ENCODE measurements at regions not wholly inside any gene's neighbourhood (a gene's known extent, or its start where the extent isn't known, plus 50 kb on each side); places are given as distances from the start of the nearest gene placed in this dataset.

GRCh38 chr7:114206688-114207087, 207.9 kb upstream of the FOXP2 start:
- H3K4me3 ChIP-seq (replicated peaks in 1 of 2; ENCODE audit: low read depth in 1 of 2, low read length in 2 of 2), result no peak overlapping the region
- H3K79me2 ChIP-seq (ENCODE audit: insufficient read depth, low read length), result no peaks in the 10 kb centered on the region
- H3K4me2 ChIP-seq (ENCODE audit: low read length), result no peak overlapping the region
- H3K27ac ChIP-seq (ENCODE audit: low read depth, low read length), result no peak overlapping the region
- no peaks in the 10 kb centered on the region for H3K4me1 ChIP-seq (ENCODE audit: control insufficient read depth in 1 of 2, insufficient read depth in 2 of 2, low read length in 2 of 2)
- ChIA-PET POLR2A (no interaction called here), CTCF (no interaction called here), RAD21 (ENCODE audit: low non-redundant PET in 1 of 2, low total read pairs in 2 of 2, uncharacterized antibody in 2 of 2, unreplicated experiment in 2 of 2) (no interaction called here)
- H3K9me2 ChIP-seq (ENCODE audit: insufficient read depth), result no peaks in the 10 kb centered on the region
- no peaks in the 10 kb centered on the region for H3K9me3 ChIP-seq (ENCODE audit: control insufficient read depth in 1 of 2, insufficient read depth in 1 of 2, low read depth in 1 of 2, low read length in 2 of 2)
- H2AFZ ChIP-seq (ENCODE audit: low read depth, low read length, poor library complexity, severe bottlenecking), result no peak overlapping the region
- no peaks in the 10 kb centered on the region for H3K27me3 ChIP-seq (ENCODE audit: insufficient read depth, low read length)
- BruUV-seq (replicated peaks), result no TSS peak
- H3K9ac ChIP-seq (ENCODE audit: low read length), result no peak overlapping the region
- DNase-seq (ENCODE audit: low read depth, low spot score), result no peak
- ATAC-seq, result no peak
- intact Hi-C loops (cut with micrococcal nuclease), result no loop called here
- H3K36me3 ChIP-seq (ENCODE audit: control insufficient read depth in 1 of 2, insufficient read depth in 2 of 2, low read length in 2 of 2), result no peaks in the 10 kb centered on the region
- no peaks in the 10 kb centered on the region for H4K20me1 ChIP-seq (ENCODE audit: insufficient read depth)
- TF ChIP-seq JUND (IDR thresholded peaks at IDR 0.05) (no peak), SP1 (IDR thresholded peaks at IDR 0.05; ENCODE audit: low read depth) (no peak), POLR2A (IDR thresholded peaks at IDR 0.05; ENCODE audit: borderline replicate concordance, extremely low read depth, insufficient read depth, insufficient read length) (no peak), EZH2 (IDR thresholded peaks at IDR 0.05) (no peak), CBX3 (IDR thresholded peaks at IDR 0.05; ENCODE audit: low read depth) (no peak), POLR2AphosphoS5 (IDR thresholded peaks at IDR 0.05; ENCODE audit: low read depth, low read length) (no peak), ATF3 (IDR thresholded peaks at IDR 0.05) (no peak), SRF (IDR thresholded peaks at IDR 0.05; ENCODE audit: low read depth) (no peak)

GRCh38 chr7:114196517-114196916, 218.1 kb upstream of the FOXP2 start:
- no peaks in the 10 kb centered on the region for H3K9me3 ChIP-seq (ENCODE audit: control insufficient read depth in 1 of 2, insufficient read depth in 1 of 2, low read depth in 1 of 2, low read length in 2 of 2)
- TF ChIP-seq SP1 (IDR thresholded peaks at IDR 0.05; ENCODE audit: low read depth), result no peak
- no peak overlapping the region for H3K4me2 ChIP-seq (ENCODE audit: low read length)
- ChIA-PET CTCF (no interaction called here), RAD21 (ENCODE audit: low non-redundant PET in 1 of 2, low total read pairs in 2 of 2, uncharacterized antibody in 2 of 2, unreplicated experiment in 2 of 2) (no interaction called here), POLR2A (no interaction called here)
- no peaks in the 10 kb centered on the region for H3K4me1 ChIP-seq (ENCODE audit: control insufficient read depth in 1 of 2, insufficient read depth in 2 of 2, low read length in 2 of 2)
- no peaks in the 10 kb centered on the region for H3K9me2 ChIP-seq (ENCODE audit: insufficient read depth)
- H3K36me3 ChIP-seq (ENCODE audit: control insufficient read depth in 1 of 2, insufficient read depth in 2 of 2, low read length in 2 of 2), result no peaks in the 10 kb centered on the region
- H3K27ac ChIP-seq (ENCODE audit: low read depth, low read length), result no peak overlapping the region
- H2AFZ ChIP-seq (ENCODE audit: low read depth, low read length, poor library complexity, severe bottlenecking), result no peak overlapping the region
- H3K9ac ChIP-seq (ENCODE audit: low read length), result no peak overlapping the region
- H4K20me1 ChIP-seq (ENCODE audit: insufficient read depth), result no peaks in the 10 kb centered on the region
- DNase-seq (ENCODE audit: low read depth, low spot score) (no peak), ATAC-seq (no peak)
- no TSS peak for BruUV-seq (replicated peaks)
- H3K4me3 ChIP-seq (replicated peaks in 1 of 2; ENCODE audit: low read depth in 1 of 2, low read length in 2 of 2), result no peak overlapping the region
- intact Hi-C loops (cut with micrococcal nuclease), result no loop called here
- no peaks in the 10 kb centered on the region for H3K79me2 ChIP-seq (ENCODE audit: insufficient read depth, low read length)
- H3K27me3 ChIP-seq (ENCODE audit: insufficient read depth, low read length), result no peaks in the 10 kb centered on the region

Data from HCT116 (cell line).